ENCODE measurements at regions not wholly inside any gene's neighbourhood (a gene's known extent, or its start where the extent isn't known, plus 50 kb on each side); places are given as distances from the start of the nearest gene placed in this dataset.

DNA sequence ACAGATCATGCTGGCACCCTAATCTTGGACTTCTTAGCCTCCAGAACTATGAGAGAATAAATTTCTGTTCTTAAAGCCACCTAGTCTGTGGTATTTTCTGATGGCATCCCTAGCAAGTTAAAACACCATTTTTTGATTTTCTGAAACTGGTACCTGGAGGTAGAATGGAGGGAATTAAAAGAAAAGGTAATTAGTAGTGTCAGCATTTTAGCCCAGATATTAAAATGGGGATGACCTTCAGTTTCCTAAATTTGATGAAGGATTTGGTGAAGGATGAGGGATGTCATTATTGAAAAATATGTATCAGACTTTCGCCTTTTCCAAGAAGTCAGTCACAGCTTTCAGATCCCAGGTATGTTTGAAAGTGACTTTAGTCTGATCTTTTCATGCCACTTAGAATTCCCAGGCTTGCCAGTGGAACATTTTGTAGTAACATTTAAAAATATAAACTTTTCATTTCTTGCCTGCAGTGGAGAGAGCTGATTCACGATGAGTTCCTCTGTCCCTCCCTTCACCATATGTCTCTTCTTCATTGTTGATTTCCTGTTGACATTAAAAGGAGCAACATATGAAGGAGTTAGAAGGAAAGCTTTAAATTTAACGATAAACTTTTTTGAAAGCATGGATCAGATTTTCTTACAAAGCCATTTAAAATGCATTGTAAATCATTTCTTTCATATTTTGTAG, 169.4 kb downstream of the SLIT2 start:
- Histone ChIP-seq H4K20me1 (ENCODE audit: insufficient read depth, low read length) (no peaks in the 10 kb centered on the region), H3K4me1 (ENCODE audit: insufficient read depth, low read length, poor library complexity, severe bottlenecking) (peaks cover 6% of the 10 kb centered on the region), H3K4me2 (ENCODE audit: low read length) (no peak overlapping the region), H3K9me2 (ENCODE audit: insufficient read depth, low read length) (no peaks in the 10 kb centered on the region), H3K27ac (ENCODE audit: low read depth, low read length, poor library complexity, severe bottlenecking) (no peak overlapping the region), H2AFZ (ENCODE audit: low read length) (peak overlapping the region; percentile 59), H3K79me2 (ENCODE audit: insufficient read depth, low read depth, low read length) (no peaks in the 10 kb centered on the region), H3K36me3 (ENCODE audit: insufficient read depth, low read length) (no peaks in the 10 kb centered on the region), H3K4me3 (ENCODE audit: low read depth, low read length, poor library complexity, severe bottlenecking) (no peak overlapping the region), H3K9me3 (ENCODE audit: low read length) (no peaks in the 10 kb centered on the region)
- no peak for DNase-seq (ENCODE audit: low spot score)
- no peak for TF ChIP-seq EZH2phosphoT487 (IDR thresholded peaks at IDR 0.05; ENCODE audit: borderline replicate concordance, low read depth, low read length)
- TF ChIP-seq, protein P1, sequence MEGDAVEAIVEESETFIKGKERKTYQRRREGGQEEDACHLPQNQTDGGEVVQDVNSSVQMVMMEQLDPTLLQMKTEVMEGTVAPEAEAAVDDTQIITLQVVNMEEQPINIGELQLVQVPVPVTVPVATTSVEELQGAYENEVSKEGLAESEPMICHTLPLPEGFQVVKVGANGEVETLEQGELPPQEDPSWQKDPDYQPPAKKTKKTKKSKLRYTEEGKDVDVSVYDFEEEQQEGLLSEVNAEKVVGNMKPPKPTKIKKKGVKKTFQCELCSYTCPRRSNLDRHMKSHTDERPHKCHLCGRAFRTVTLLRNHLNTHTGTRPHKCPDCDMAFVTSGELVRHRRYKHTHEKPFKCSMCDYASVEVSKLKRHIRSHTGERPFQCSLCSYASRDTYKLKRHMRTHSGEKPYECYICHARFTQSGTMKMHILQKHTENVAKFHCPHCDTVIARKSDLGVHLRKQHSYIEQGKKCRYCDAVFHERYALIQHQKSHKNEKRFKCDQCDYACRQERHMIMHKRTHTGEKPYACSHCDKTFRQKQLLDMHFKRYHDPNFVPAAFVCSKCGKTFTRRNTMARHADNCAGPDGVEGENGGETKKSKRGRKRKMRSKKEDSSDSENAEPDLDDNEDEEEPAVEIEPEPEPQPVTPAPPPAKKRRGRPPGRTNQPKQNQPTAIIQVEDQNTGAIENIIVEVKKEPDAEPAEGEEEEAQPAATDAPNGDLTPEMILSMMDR (conservative IDR thresholded peaks at IDR 0.05; ENCODE audit: low read length), result no peak
- intact Hi-C loops (cut with micrococcal nuclease; ENCODE audit: unreplicated experiment), result no loop called here
- no TSS peak for BruUV-seq (replicated peaks)
- CTCF ChIA-PET (ENCODE audit: unreplicated experiment), result no interaction called here
- POLR2A ChIA-PET, result interaction anchor here (1.0 kb wide), 1 partner anchor 9 kb away, joined by 3 read pairs; no protein-coding TSS in a partner anchor

DNA sequence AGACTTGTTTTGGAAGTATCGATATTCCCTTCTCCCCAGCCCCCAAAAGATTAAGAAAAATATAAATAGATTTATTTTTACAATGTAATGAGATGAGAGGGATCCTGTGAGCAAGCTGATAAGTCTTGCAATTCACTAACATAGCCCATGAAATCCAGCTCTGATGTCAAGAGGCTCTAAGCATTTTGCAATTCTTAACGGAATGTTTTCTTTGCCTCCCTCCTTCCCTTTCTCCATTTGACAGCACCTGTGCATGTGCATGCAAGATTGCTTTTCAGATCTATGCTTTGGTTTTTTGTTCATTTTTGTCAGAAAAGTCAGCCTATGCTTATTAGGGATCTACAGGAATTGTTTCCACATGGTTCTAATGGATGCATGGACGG, 169.9 kb downstream of the SLIT2 start:
- Histone ChIP-seq H3K4me1 (ENCODE audit: insufficient read depth, low read length, poor library complexity, severe bottlenecking) (peaks cover 4% of the 10 kb centered on the region), H3K36me3 (ENCODE audit: insufficient read depth, low read length) (no peaks in the 10 kb centered on the region), H3K9me2 (ENCODE audit: insufficient read depth, low read length) (no peaks in the 10 kb centered on the region), H3K79me2 (ENCODE audit: insufficient read depth, low read depth, low read length) (no peaks in the 10 kb centered on the region), H4K20me1 (ENCODE audit: insufficient read depth, low read length) (no peaks in the 10 kb centered on the region), H2AFZ (ENCODE audit: low read length) (peak overlapping the region; percentile 59), H3K9me3 (ENCODE audit: low read length) (no peaks in the 10 kb centered on the region), H3K4me3 (ENCODE audit: low read depth, low read length, poor library complexity, severe bottlenecking) (no peak overlapping the region), H3K27ac (ENCODE audit: low read depth, low read length, poor library complexity, severe bottlenecking) (no peak overlapping the region), H3K4me2 (ENCODE audit: low read length) (no peak overlapping the region)
- CTCF ChIA-PET (ENCODE audit: unreplicated experiment), result no interaction called here
- intact Hi-C loops (cut with micrococcal nuclease; ENCODE audit: unreplicated experiment), result no loop called here
- no peak for DNase-seq (ENCODE audit: low spot score)
- BruUV-seq (replicated peaks), result no TSS peak
- no peak for TF ChIP-seq EZH2phosphoT487 (IDR thresholded peaks at IDR 0.05; ENCODE audit: borderline replicate concordance, low read depth, low read length)
- TF ChIP-seq, protein P1 (conservative IDR thresholded peaks at IDR 0.05; ENCODE audit: low read length), result no peak
- POLR2A ChIA-PET, result interaction anchor here (1.0 kb wide), 1 partner anchor 9 kb away, joined by 3 read pairs; no protein-coding TSS in a partner anchor

DNA sequence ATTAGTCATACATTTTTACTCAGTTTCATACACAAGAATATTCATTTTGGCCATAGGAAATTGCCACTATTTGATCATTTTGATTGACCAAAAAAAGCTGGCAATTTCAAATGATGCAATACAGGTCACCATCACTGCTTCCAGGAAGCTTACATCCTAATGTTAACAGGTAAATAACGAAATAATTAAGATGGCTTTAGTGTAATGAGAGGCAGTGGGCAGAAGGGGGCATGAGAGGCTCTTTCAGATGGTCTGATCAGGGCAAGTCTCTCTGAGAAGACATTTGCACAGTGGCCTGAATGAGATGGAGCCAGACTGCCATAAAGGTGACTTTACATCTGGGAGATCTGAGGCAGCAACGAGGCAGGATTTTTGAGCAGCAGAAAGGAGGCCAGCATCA, 170.7 kb downstream of the SLIT2 start:
- Histone ChIP-seq H3K4me1 (ENCODE audit: insufficient read depth, low read length, poor library complexity, severe bottlenecking) (no peaks in the 10 kb centered on the region), H3K27ac (ENCODE audit: low read depth, low read length, poor library complexity, severe bottlenecking) (no peak overlapping the region), H3K9me2 (ENCODE audit: insufficient read depth, low read length) (no peaks in the 10 kb centered on the region), H3K4me3 (ENCODE audit: low read depth, low read length, poor library complexity, severe bottlenecking) (no peak overlapping the region), H2AFZ (ENCODE audit: low read length) (peak overlapping the region; percentile 27; the same call in 1 of the 2 replicates), H3K79me2 (ENCODE audit: insufficient read depth, low read depth, low read length) (no peaks in the 10 kb centered on the region), H3K9me3 (ENCODE audit: low read length) (no peaks in the 10 kb centered on the region), H3K4me2 (ENCODE audit: low read length) (no peak overlapping the region), H4K20me1 (ENCODE audit: insufficient read depth, low read length) (no peaks in the 10 kb centered on the region), H3K36me3 (ENCODE audit: insufficient read depth, low read length) (no peaks in the 10 kb centered on the region)
- ChIA-PET POLR2A (no interaction called here), CTCF (ENCODE audit: unreplicated experiment) (interaction anchor here (0.6 kb wide), 1 partner anchor 15 kb away, joined by 3 read pairs; no protein-coding TSS in a partner anchor)
- DNase-seq (ENCODE audit: low spot score), result peak; percentile 55
- intact Hi-C loops (cut with micrococcal nuclease; ENCODE audit: unreplicated experiment), result no loop called here
- BruUV-seq (replicated peaks), result no TSS peak
- no peak for TF ChIP-seq EZH2phosphoT487 (IDR thresholded peaks at IDR 0.05; ENCODE audit: borderline replicate concordance, low read depth, low read length)
- TF ChIP-seq, protein P1 (conservative IDR thresholded peaks at IDR 0.05; ENCODE audit: low read length), result peak; percentile 68

Data from OCI-LY7 (cell line).